ENCODE measurements at regions not wholly inside any gene's neighbourhood (a gene's known extent, or its start where the extent isn't known, plus 50 kb on each side); places are given as distances from the start of the nearest gene placed in this dataset.

DNA sequence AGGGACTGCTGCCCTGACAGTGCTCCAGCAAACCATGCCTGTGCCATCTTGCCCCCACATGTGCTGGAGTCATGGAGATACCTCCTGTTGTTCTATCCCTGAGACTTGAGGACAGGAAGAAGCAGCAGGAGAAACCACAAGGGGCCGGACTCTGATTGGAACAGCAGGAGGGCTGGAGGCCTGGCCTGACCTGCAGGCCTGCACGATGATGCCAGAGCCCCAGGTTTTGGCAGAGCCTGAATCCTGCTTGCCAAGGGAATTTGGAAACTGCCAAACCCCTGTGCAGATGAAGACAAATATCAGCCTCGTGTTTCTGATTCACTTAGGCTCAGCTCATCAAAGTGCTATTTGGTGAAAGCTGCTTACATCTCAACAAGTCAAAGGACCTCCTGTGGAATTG is 177.6 kb downstream of the MAFB start:
- Mint-ChIP-seq H3K4me1 (ENCODE audit: low read depth) (no peaks in the 10 kb centered on the region), H3K4me3 (no peak overlapping the region), H3K27ac (no peak overlapping the region), H3K36me3 (ENCODE audit: low read depth) (no peaks in the 10 kb centered on the region), H3K27me3 (ENCODE audit: low read depth) (no peaks in the 10 kb centered on the region), H3K9me3 (no peaks in the 10 kb centered on the region)
- DNase-seq (ENCODE audit: low spot score): no peak

DNA sequence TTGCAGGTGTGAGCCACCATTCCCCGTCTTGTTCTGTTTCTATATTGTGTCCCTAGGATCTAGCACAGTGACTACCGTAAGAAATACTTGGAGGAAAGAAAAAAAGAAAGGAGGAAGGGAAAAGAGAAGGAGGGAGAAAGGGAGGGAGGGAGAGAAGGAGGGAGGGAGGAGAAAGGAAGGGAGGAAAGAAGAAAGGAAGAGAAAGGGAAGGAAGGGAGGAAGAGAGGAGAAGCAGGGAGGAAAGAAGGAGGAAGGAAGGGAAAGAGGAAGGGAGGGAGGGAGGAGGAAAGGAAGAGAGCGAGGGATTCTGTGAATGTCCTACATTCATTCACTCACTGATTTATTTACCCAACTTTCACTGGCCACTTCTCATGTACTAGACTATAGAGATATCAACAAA is 178.4 kb downstream of the MAFB start:
- no peak for DNase-seq (ENCODE audit: low spot score)
- H3K4me3 Mint-ChIP-seq: no peak overlapping the region
- no peaks in the 10 kb centered on the region for H3K27me3 Mint-ChIP-seq (ENCODE audit: low read depth)
- H3K4me1 Mint-ChIP-seq (ENCODE audit: low read depth): no peaks in the 10 kb centered on the region
- H3K36me3 Mint-ChIP-seq (ENCODE audit: low read depth): no peaks in the 10 kb centered on the region
- no peak overlapping the region for H3K27ac Mint-ChIP-seq
- no peaks in the 10 kb centered on the region for H3K9me3 Mint-ChIP-seq

- Mint-ChIP-seq H3K4me3 (no peak overlapping the region), H3K4me1 (ENCODE audit: low read depth) (no peaks in the 10 kb centered on the region), H3K36me3 (ENCODE audit: low read depth) (no peaks in the 10 kb centered on the region), H3K9me3 (no peaks in the 10 kb centered on the region), H3K27me3 (ENCODE audit: low read depth) (no peaks in the 10 kb centered on the region), H3K27ac (no peak overlapping the region)
- DNase-seq (ENCODE audit: low spot score): no peak
Observed at GRCh38 chr20:40508821-40509220, 180.2 kb downstream of the MAFB start.

DNA sequence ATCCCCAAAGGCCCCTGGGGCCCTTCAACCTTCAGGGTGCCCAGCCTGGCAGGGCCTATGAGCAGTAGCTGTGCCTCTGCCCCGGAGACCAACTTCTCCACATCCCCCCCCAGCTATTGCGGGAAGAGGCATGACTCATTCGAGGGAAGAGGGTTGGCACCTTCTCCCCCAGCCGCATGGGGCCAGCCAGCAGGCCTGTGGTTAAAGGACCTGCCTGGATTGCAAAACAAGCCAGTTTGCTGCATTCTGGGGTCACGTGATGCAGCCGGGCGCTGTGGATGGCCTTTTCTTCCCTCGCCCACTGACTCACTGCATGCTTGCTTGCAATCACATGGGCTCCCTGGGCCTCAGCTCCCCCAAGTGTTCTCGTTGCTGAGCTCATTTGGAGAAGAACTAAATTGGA is 182.5 kb downstream of the MAFB start:
- Mint-ChIP-seq H3K4me3 (no peak overlapping the region), H3K27me3 (ENCODE audit: low read depth) (no peaks in the 10 kb centered on the region), H3K27ac (no peak overlapping the region), H3K4me1 (ENCODE audit: low read depth) (no peaks in the 10 kb centered on the region), H3K36me3 (ENCODE audit: low read depth) (no peaks in the 10 kb centered on the region), H3K9me3 (no peaks in the 10 kb centered on the region)
- peak; percentile 16 for DNase-seq (ENCODE audit: low spot score)

DNA sequence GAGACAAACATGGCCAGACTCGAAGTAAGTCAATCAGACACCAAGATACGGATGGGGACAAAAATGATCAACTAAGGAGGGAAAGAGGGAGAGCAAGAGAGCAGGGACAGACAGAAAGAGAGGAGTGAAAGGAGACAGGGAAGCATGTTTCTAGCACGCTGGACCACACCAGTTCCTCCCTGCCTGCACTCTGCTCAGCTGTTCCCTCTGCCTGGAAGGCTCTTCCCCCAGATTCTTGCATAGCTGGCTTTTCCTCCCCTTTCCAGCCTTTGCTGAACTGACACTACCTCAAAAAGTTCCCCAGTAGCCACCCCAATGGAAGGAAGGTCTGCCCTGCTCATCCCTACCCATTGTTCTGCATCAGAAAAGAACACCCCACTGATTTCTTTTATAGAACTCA is 185.9 kb downstream of the MAFB start:
- H3K4me3 Mint-ChIP-seq: no peak overlapping the region
- H3K36me3 Mint-ChIP-seq (ENCODE audit: low read depth): no peaks in the 10 kb centered on the region
- H3K27ac Mint-ChIP-seq: no peak overlapping the region
- no peak for DNase-seq (ENCODE audit: low spot score)
- H3K9me3 Mint-ChIP-seq: no peaks in the 10 kb centered on the region
- H3K4me1 Mint-ChIP-seq (ENCODE audit: low read depth): peaks cover 2% of the 10 kb centered on the region
- no peaks in the 10 kb centered on the region for H3K27me3 Mint-ChIP-seq (ENCODE audit: low read depth)

GRCh38 chr20:40502576-40502975 is 186.5 kb downstream of the MAFB start:
- no peak overlapping the region for H3K4me3 Mint-ChIP-seq
- no peak overlapping the region for H3K27ac Mint-ChIP-seq
- peaks cover 2% of the 10 kb centered on the region for H3K4me1 Mint-ChIP-seq (ENCODE audit: low read depth)
- H3K9me3 Mint-ChIP-seq: no peaks in the 10 kb centered on the region
- H3K27me3 Mint-ChIP-seq (ENCODE audit: low read depth): no peaks in the 10 kb centered on the region
- no peaks in the 10 kb centered on the region for H3K36me3 Mint-ChIP-seq (ENCODE audit: low read depth)
- no peak for DNase-seq (ENCODE audit: low spot score)

- Mint-ChIP-seq H3K27me3 (ENCODE audit: low read depth) (no peaks in the 10 kb centered on the region), H3K4me3 (no peak overlapping the region), H3K27ac (no peak overlapping the region), H3K4me1 (ENCODE audit: low read depth) (peaks cover 2% of the 10 kb centered on the region), H3K36me3 (ENCODE audit: low read depth) (no peaks in the 10 kb centered on the region), H3K9me3 (no peaks in the 10 kb centered on the region)
- no peak for DNase-seq (ENCODE audit: low spot score)
Observed at GRCh38 chr20:40499391-40499790, 189.6 kb downstream of the MAFB start.

- Mint-ChIP-seq H3K27me3 (ENCODE audit: low read depth) (no peaks in the 10 kb centered on the region), H3K4me3 (no peak overlapping the region), H3K27ac (no peak overlapping the region), H3K9me3 (no peaks in the 10 kb centered on the region), H3K4me1 (ENCODE audit: low read depth) (peaks cover 2% of the 10 kb centered on the region), H3K36me3 (ENCODE audit: low read depth) (no peaks in the 10 kb centered on the region)
- DNase-seq (ENCODE audit: low spot score): no peak
Observed at GRCh38 chr20:40497899-40498691, 190.9 kb downstream of the MAFB start.

DNA sequence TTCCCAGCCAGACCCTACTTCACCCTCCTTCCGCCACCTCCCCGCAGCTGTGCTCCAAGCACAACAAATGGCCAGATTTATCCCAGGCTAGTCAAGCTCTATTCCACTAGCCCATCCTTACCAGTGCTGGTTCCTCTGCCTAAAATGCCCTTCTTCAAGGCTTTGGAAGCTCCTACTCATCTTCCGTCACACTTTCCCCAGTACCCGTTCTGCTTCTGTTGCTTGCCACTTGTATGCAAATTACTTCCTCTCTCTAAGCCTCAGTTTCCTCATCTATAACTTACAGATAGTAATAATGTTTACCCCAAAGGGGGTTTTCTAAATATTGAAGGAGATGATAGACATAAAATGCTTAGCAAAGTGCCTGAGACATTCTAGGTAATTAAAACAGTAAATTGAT is 193.1 kb downstream of the MAFB start:
- Mint-ChIP-seq H3K27me3 (ENCODE audit: low read depth) (no peaks in the 10 kb centered on the region), H3K4me1 (ENCODE audit: low read depth) (peaks cover 2% of the 10 kb centered on the region), H3K4me3 (no peak overlapping the region), H3K27ac (no peak overlapping the region), H3K9me3 (no peaks in the 10 kb centered on the region), H3K36me3 (ENCODE audit: low read depth) (no peaks in the 10 kb centered on the region)
- no peak for DNase-seq (ENCODE audit: low spot score)

DNA sequence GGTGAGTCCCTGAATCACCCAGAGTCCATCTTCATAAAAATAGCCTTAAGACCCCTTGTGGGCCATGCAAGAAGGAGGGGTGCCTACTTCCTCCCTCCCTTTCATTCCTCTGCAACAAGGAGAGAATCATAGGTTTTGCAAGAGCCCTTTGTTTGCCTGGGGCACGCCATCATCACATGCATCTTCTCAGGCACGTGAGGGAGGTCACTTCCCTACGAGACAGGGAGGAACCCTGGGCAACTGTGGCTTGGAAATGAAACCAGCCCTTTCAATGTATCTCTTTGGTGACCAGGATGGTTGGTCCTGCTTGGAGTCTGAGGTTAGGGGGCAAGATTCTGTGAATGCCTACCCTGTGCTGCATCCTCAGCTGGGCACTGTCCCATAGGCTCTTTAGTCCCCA is 194.8 kb downstream of the MAFB start:
- H3K36me3 Mint-ChIP-seq (ENCODE audit: low read depth): no peaks in the 10 kb centered on the region
- H3K4me3 Mint-ChIP-seq: no peak overlapping the region
- peaks cover 2% of the 10 kb centered on the region for H3K4me1 Mint-ChIP-seq (ENCODE audit: low read depth)
- no peak for DNase-seq (ENCODE audit: low spot score)
- H3K27me3 Mint-ChIP-seq (ENCODE audit: low read depth): no peaks in the 10 kb centered on the region
- H3K9me3 Mint-ChIP-seq: no peaks in the 10 kb centered on the region
- H3K27ac Mint-ChIP-seq: no peak overlapping the region

GRCh38 chr20:40493549-40493948 is 195.5 kb downstream of the MAFB start:
- no peak overlapping the region for H3K4me3 Mint-ChIP-seq
- no peaks in the 10 kb centered on the region for H3K27me3 Mint-ChIP-seq (ENCODE audit: low read depth)
- H3K27ac Mint-ChIP-seq: no peak overlapping the region
- no peaks in the 10 kb centered on the region for H3K36me3 Mint-ChIP-seq (ENCODE audit: low read depth)
- no peaks in the 10 kb centered on the region for H3K9me3 Mint-ChIP-seq
- peaks cover under 1% of the 10 kb centered on the region for H3K4me1 Mint-ChIP-seq (ENCODE audit: low read depth)
- DNase-seq (ENCODE audit: low spot score): no peak

DNA sequence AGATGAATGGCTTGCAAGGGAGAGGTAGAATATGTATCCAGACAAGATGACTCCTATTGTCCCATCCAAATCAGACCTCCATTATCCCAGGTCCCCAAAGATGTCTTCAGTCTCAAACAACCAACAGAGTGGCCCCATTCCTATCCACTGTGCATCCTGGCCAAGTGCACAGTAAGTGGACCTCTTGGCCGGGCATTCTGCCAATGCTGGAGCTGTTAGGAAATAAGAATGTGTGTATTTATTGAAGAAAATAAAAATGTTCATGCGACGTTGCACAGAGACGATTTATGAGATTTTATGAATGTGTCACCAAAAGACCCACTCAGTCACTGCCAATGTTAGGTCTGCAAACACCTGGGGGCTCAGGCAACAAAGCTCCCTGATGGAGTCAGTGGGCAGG is 196.0 kb downstream of the MAFB start:
- no peaks in the 10 kb centered on the region for H3K27me3 Mint-ChIP-seq (ENCODE audit: low read depth)
- H3K9me3 Mint-ChIP-seq: no peaks in the 10 kb centered on the region
- no peak overlapping the region for H3K4me3 Mint-ChIP-seq
- H3K27ac Mint-ChIP-seq: no peak overlapping the region
- no peak for DNase-seq (ENCODE audit: low spot score)
- no peaks in the 10 kb centered on the region for H3K4me1 Mint-ChIP-seq (ENCODE audit: low read depth)
- H3K36me3 Mint-ChIP-seq (ENCODE audit: low read depth): no peaks in the 10 kb centered on the region

- Mint-ChIP-seq H3K4me1 (ENCODE audit: low read depth) (no peaks in the 10 kb centered on the region), H3K4me3 (no peak overlapping the region), H3K9me3 (no peaks in the 10 kb centered on the region), H3K27ac (no peak overlapping the region), H3K27me3 (ENCODE audit: low read depth) (no peaks in the 10 kb centered on the region), H3K36me3 (ENCODE audit: low read depth) (no peaks in the 10 kb centered on the region)
- no peak for DNase-seq (ENCODE audit: low spot score)
Observed at GRCh38 chr20:40491009-40491590, 197.9 kb downstream of the MAFB start.

- no peaks in the 10 kb centered on the region for H3K9me3 Mint-ChIP-seq
- H3K27me3 Mint-ChIP-seq (ENCODE audit: low read depth): no peaks in the 10 kb centered on the region
- no peaks in the 10 kb centered on the region for H3K36me3 Mint-ChIP-seq (ENCODE audit: low read depth)
- no peaks in the 10 kb centered on the region for H3K4me1 Mint-ChIP-seq (ENCODE audit: low read depth)
- no peak for DNase-seq (ENCODE audit: low spot score)
- H3K4me3 Mint-ChIP-seq: no peak overlapping the region
- no peak overlapping the region for H3K27ac Mint-ChIP-seq
Observed at GRCh38 chr20:40489886-40490285, 199.2 kb downstream of the MAFB start.

DNA sequence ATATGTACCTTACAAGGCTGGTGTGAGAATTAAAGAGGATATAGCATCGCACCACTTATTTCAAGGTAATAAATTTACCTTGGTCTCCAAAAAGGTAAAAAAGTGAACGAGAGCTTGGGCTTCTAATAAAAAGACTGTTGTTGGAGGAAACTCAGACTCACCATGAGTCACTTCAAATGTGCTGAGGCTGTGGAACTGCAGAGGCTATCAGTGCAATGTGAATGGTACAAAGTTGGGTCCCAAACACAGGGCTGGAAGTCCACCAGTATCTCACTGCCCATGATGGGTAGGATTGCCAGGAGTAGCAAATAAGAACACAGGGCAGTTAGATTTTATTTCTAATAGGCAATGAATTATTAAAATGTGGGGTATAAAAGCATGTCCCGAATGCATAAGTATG is 200.6 kb downstream of the MAFB start:
- no peak for DNase-seq (ENCODE audit: low spot score)
- H3K4me3 Mint-ChIP-seq: no peak overlapping the region
- no peaks in the 10 kb centered on the region for H3K9me3 Mint-ChIP-seq
- H3K4me1 Mint-ChIP-seq (ENCODE audit: low read depth): no peaks in the 10 kb centered on the region
- H3K27ac Mint-ChIP-seq: no peak overlapping the region
- H3K36me3 Mint-ChIP-seq (ENCODE audit: low read depth): no peaks in the 10 kb centered on the region
- H3K27me3 Mint-ChIP-seq (ENCODE audit: low read depth): no peaks in the 10 kb centered on the region

All from T-helper 2 cell treated with Interferon-gamma antibody and Interleukin-4, amounts not matched to agents 5 μg/mL and 100 μg/mL, for 36 hours (primary cell).